DND-41 (cell line): ENCODE measurements at regions not wholly inside any gene's neighbourhood (a gene's known extent, or its start where the extent isn't known, plus 50 kb on each side); places are given as distances from the start of the nearest gene placed in this dataset.

Experiments used
- ATAC-seq: fragments of 200-7000 bp; cut with Tn5 transposase; 3 replicates; pipeline ENCODE4 v1.9.1; 2021; ENCODE audit warnings: low read depth; ENCODE audit not compliant: insufficient read depth
- DNase-seq: peaks from one replicate; pipeline ENCODE4 v3.0.0-alpha.2; 2020
- H2AFZ ChIP-seq: 2 replicates; pipeline ENCODE4 v1.6.0; 2012; ENCODE audit warnings: low read depth, low read length
- H3K27ac ChIP-seq: 2 replicates; pipeline ENCODE4 v1.5.1; 2012; ENCODE audit warnings: low read length, inconsistent platforms
- H3K27me3 ChIP-seq: fragments of 200-600 bp; sonication (generic); 2 replicates; pipeline ENCODE4 v1.6.0; 2012; ENCODE audit warnings: low read length, mild to moderate bottlenecking, inconsistent platforms; ENCODE audit not compliant: insufficient read depth, poor library complexity
- H3K36me3 ChIP-seq: 2 replicates; pipeline ENCODE4 v1.5.1; 2012; ENCODE audit warnings: low read length, inconsistent platforms; ENCODE audit not compliant: insufficient read depth
- H3K4me1 ChIP-seq: 2 replicates; pipeline ENCODE4 v1.5.1; 2012; ENCODE audit warnings: mild to moderate bottlenecking, low read length; ENCODE audit not compliant: insufficient read depth
- H3K4me2 ChIP-seq: 2 replicates; pipeline ENCODE4 v1.6.0; 2012; ENCODE audit warnings: mild to moderate bottlenecking, moderate library complexity, low read length, inconsistent platforms; ENCODE audit not compliant: insufficient read depth
- H3K4me3 ChIP-seq, 2 experiments: fragments of 200-600 bp in 1 of 2; shearing (Covaris generic) in 1 of 2; 2 replicates each; pipeline ENCODE4 v1.5.1; 2012 to 2016; ENCODE audit warnings: inconsistent platforms in 2 of 2, low read length in 2 of 2, mild to moderate bottlenecking in 2 of 2, low read depth in 1 of 2, moderate library complexity in 1 of 2
- H3K79me2 ChIP-seq: 2 replicates; pipeline ENCODE4 v1.6.0; 2012; ENCODE audit warnings: low read length, inconsistent platforms; ENCODE audit not compliant: insufficient read depth
- H3K9ac ChIP-seq: 2 replicates; pipeline ENCODE4 v1.6.0; 2012; ENCODE audit warnings: low read depth, mild to moderate bottlenecking, inconsistent platforms, low read length, moderate library complexity
- H3K9me3 ChIP-seq: 2 replicates; pipeline ENCODE4 v1.5.1; 2012; ENCODE audit warnings: low read length, moderate library complexity, mild to moderate bottlenecking, inconsistent platforms; ENCODE audit not compliant: insufficient read depth, severe bottlenecking
- H4K20me1 ChIP-seq: 2 replicates; pipeline ENCODE4 v1.6.0; 2012; ENCODE audit warnings: low read length; ENCODE audit not compliant: insufficient read depth
- EZH2 ChIP-seq: IDR thresholded peaks from 3 replicates; pipeline ENCODE4 v1.6.1; 2012; ENCODE audit warnings: borderline replicate concordance, low read depth, mild to moderate bottlenecking, moderate library complexity, low read length, inconsistent platforms; ENCODE audit not compliant: severe bottlenecking
- TF ChIP-seq, protein P1 (sequence below): IDR thresholded peaks from 2 replicates; pipeline ENCODE4 v1.5.1; 2012; ENCODE audit warnings: borderline replicate concordance, low read length, moderate library complexity, mild to moderate bottlenecking; ENCODE audit not compliant: poor library complexity, severe bottlenecking; ENCODE audit errors: extremely low read depth

DNA sequence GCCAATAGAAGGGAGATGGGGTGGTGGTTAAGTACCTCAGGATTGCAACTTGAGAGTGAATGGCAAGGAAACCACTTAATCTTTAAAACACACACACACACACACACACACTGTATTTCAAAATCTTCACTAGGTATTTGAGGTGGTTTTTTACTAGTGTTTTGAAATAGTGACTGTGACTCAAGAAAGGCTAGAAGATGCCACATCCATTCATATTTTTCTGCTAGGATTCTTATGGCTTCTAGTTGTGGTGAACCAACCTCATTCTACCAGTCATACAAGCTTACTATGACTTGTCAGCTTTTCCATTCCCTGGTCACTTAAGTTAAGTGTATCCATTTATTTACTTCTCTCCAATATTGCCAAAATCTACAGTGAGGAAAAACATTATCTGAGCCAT, 519.4 kb upstream of the JAG1 start:
- no peak for DNase-seq
- H3K9me3 ChIP-seq: no peaks in the 10 kb centered on the region
- no peaks in the 10 kb centered on the region for H3K4me1 ChIP-seq
- H3K36me3 ChIP-seq: no peaks in the 10 kb centered on the region
- H3K4me2 ChIP-seq: no peak overlapping the region
- H3K9ac ChIP-seq: no peak overlapping the region
- no peak overlapping the region for H3K4me3 ChIP-seq
- no peaks in the 10 kb centered on the region for H3K27me3 ChIP-seq
- ATAC-seq: no peak
- TF ChIP-seq EZH2: no peak
- TF ChIP-seq, protein P1, sequence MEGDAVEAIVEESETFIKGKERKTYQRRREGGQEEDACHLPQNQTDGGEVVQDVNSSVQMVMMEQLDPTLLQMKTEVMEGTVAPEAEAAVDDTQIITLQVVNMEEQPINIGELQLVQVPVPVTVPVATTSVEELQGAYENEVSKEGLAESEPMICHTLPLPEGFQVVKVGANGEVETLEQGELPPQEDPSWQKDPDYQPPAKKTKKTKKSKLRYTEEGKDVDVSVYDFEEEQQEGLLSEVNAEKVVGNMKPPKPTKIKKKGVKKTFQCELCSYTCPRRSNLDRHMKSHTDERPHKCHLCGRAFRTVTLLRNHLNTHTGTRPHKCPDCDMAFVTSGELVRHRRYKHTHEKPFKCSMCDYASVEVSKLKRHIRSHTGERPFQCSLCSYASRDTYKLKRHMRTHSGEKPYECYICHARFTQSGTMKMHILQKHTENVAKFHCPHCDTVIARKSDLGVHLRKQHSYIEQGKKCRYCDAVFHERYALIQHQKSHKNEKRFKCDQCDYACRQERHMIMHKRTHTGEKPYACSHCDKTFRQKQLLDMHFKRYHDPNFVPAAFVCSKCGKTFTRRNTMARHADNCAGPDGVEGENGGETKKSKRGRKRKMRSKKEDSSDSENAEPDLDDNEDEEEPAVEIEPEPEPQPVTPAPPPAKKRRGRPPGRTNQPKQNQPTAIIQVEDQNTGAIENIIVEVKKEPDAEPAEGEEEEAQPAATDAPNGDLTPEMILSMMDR: no peak
- no peak overlapping the region for H3K27ac ChIP-seq
- no peaks in the 10 kb centered on the region for H3K79me2 ChIP-seq
- H4K20me1 ChIP-seq: no peaks in the 10 kb centered on the region
- no peak overlapping the region for H2AFZ ChIP-seq

DNA sequence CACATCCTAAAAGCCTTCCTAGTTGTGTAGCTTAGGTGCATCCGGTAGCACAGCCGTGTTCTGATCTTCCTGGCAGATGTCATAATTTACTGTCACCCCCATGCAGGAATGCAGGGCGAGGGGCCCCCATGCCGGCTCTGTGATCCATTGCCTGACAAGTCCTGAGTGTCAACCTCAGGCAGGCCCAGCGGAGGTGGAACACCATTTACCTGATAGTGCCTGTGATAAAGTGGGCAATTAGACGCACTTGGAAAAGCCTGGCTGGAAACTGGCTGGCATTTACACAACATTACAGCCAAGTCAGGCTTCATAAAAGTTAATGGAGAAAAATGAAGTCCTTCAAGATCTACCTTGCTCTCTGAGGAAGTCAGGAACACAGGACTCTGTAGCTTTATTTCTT, 521.4 kb upstream of the JAG1 start:
- H3K79me2 ChIP-seq: no peaks in the 10 kb centered on the region
- no peak for DNase-seq
- H3K4me1 ChIP-seq: no peaks in the 10 kb centered on the region
- no peak overlapping the region for H3K27ac ChIP-seq
- no peak for TF ChIP-seq EZH2
- TF ChIP-seq, protein P1: no peak
- no peaks in the 10 kb centered on the region for H3K27me3 ChIP-seq
- H3K4me2 ChIP-seq: no peak overlapping the region
- H2AFZ ChIP-seq: no peak overlapping the region
- no peaks in the 10 kb centered on the region for H4K20me1 ChIP-seq
- no peak overlapping the region for H3K9ac ChIP-seq
- no peak overlapping the region for H3K4me3 ChIP-seq
- H3K36me3 ChIP-seq: no peaks in the 10 kb centered on the region
- no peaks in the 10 kb centered on the region for H3K9me3 ChIP-seq
- no peak for ATAC-seq

DNA sequence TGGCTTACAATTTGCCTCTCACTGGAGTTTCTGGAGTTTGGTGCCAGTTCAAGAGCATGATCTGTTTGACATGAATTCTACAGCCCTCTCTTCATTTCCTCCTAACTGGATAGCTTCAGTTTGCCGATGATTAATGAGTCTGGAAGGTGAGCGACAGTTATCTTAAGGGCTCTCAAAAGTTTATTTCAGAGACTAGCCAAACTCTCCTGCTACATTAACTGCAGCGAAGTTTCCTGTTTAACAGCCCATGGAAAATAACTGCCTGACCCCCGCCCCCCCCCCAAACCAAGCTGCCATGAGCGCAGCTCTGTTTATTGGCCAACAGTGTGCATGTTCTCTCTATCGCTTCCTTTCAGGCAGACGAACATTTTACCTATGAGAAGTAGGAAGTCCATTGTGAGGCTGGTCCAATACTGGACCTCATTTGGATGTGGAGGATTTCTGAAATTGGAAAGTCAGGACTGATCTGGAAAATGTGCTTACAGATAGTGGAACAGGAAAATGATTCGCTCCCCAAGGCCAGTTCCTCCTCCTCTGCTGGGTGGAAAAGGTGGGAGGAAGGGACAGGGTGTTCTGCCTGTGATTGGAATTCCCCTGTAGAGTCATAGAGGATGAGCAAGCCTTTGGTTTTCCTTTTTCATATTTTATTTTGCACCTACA, 522.2 kb upstream of the JAG1 start:
- Histone ChIP-seq H3K36me3 (no peaks in the 10 kb centered on the region), H3K27ac (no peak overlapping the region), H3K27me3 (no peaks in the 10 kb centered on the region), H3K9me3 (no peaks in the 10 kb centered on the region), H3K79me2 (no peaks in the 10 kb centered on the region), H3K9ac (no peak overlapping the region), H2AFZ (no peak overlapping the region), H4K20me1 (no peaks in the 10 kb centered on the region), H3K4me1 (no peaks in the 10 kb centered on the region), H3K4me3 (no peak overlapping the region), H3K4me2 (no peak overlapping the region)
- ATAC-seq: no peak
- TF ChIP-seq, protein P1: no peak
- TF ChIP-seq EZH2: no peak
- no peak for DNase-seq

DNA sequence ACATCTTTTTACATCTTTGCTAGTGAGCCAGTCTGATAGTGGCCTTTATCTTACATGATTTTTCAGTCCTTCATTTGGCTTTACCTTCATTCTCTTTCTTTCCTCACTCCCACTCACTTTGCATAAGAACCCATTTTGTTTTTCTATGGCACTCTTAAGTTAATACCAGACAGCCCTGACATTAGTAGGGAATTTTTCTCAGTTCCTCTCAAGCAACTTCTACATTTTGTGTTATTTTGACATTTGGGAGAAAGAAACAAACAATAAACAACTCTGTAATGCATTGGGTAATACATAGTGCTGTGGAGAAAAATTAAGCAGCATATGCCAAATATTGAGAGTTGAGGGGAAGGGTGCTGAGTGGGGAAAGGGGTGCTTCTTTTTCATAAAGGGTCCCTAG, 524.1 kb upstream of the JAG1 start:
- Histone ChIP-seq H3K9ac (no peak overlapping the region), H3K4me1 (no peaks in the 10 kb centered on the region), H3K4me3 (no peak overlapping the region), H3K9me3 (no peaks in the 10 kb centered on the region), H4K20me1 (no peaks in the 10 kb centered on the region), H3K79me2 (no peaks in the 10 kb centered on the region), H3K4me2 (no peak overlapping the region), H2AFZ (no peak overlapping the region), H3K36me3 (no peaks in the 10 kb centered on the region), H3K27me3 (no peaks in the 10 kb centered on the region), H3K27ac (no peak overlapping the region)
- TF ChIP-seq, protein P1: no peak
- no peak for TF ChIP-seq EZH2
- DNase-seq: no peak
- ATAC-seq: no peak
